BE2C (cell line): ENCODE measurements at regions not wholly inside any gene's neighbourhood (a gene's known extent, or its start where the extent isn't known, plus 50 kb on each side); places are given as distances from the start of the nearest gene placed in this dataset.

ENCODE experiments used
- DNase-seq: peaks from one replicate; pipeline ENCODE4 v3.0.0-alpha.2; 2020
- H3K27me3 ChIP-seq: fragments of 250-450 bp; sonication (Bioruptor Pico); 2 replicates; pipeline ENCODE4 v1.5.1; 2020; ENCODE audit warnings: mild to moderate bottlenecking
- H3K36me3 ChIP-seq: fragments of 250-450 bp; sonication (Bioruptor Pico); 2 replicates; pipeline ENCODE4 v1.5.1; 2020; ENCODE audit warnings: mild to moderate bottlenecking
- H3K4me1 ChIP-seq: fragments of 250-450 bp; sonication (Bioruptor Pico); 2 replicates; pipeline ENCODE4 v1.5.1; 2020
- H3K4me3 ChIP-seq: 2 replicates; pipeline ENCODE4 v1.5.1; 2011; ENCODE audit warnings: low read depth, low read length
- H3K9me3 ChIP-seq: fragments of 250-450 bp; sonication (Bioruptor Pico); 2 replicates; pipeline ENCODE4 v1.5.1; 2020
- TF ChIP-seq, protein P1 (sequence below): IDR thresholded peaks from 2 replicates; pipeline ENCODE4 v1.5.1; 2012; ENCODE audit warnings: mild to moderate bottlenecking, low read depth, low read length

DNA sequence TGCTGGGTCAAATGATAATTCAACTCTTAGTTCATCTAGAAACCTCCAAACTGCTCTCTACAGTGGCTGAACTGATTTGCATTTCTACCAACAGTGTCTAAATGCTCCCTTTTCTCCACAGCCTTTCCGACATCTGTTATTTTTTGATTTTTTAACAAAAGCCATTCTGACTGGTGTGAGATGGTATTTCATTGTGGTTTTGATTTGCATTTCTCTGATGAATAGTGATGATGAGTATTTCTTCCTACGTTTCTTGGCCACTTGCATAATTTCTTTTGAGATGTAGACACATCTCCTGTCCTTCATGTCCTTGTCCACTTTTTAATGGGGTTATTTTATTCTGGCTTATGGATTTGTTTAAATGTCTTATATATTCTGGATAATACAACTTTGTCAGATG is 298.2 kb upstream of the ARSJ start:
- TF ChIP-seq, protein P1, sequence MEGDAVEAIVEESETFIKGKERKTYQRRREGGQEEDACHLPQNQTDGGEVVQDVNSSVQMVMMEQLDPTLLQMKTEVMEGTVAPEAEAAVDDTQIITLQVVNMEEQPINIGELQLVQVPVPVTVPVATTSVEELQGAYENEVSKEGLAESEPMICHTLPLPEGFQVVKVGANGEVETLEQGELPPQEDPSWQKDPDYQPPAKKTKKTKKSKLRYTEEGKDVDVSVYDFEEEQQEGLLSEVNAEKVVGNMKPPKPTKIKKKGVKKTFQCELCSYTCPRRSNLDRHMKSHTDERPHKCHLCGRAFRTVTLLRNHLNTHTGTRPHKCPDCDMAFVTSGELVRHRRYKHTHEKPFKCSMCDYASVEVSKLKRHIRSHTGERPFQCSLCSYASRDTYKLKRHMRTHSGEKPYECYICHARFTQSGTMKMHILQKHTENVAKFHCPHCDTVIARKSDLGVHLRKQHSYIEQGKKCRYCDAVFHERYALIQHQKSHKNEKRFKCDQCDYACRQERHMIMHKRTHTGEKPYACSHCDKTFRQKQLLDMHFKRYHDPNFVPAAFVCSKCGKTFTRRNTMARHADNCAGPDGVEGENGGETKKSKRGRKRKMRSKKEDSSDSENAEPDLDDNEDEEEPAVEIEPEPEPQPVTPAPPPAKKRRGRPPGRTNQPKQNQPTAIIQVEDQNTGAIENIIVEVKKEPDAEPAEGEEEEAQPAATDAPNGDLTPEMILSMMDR = no peak
- no peak for DNase-seq
- no peak overlapping the region for H3K4me3 ChIP-seq
- no peaks in the 10 kb centered on the region for H3K36me3 ChIP-seq
- no peaks in the 10 kb centered on the region for H3K9me3 ChIP-seq
- H3K4me1 ChIP-seq = no peaks in the 10 kb centered on the region
- no peaks in the 10 kb centered on the region for H3K27me3 ChIP-seq

DNA sequence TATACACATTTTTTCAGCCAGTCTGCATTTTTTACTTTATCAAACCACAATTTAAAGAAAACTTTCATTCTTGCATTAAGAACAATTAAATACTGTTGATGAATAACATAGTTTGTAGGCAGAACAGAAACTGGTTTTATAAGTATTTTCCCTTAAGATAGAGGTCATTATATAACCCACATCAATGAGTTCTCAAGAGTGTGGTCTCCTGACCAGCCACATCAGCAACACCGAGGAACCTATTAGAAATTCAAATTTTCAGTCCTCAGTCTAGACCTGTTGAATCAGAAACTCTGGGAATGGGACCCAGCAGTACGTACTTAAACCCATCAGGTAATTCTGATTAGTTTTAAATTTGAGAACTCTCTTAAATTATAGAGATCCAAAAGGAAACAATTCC is 299.6 kb upstream of the ARSJ start:
- Histone ChIP-seq H3K9me3 (no peaks in the 10 kb centered on the region), H3K4me1 (no peaks in the 10 kb centered on the region), H3K36me3 (no peaks in the 10 kb centered on the region), H3K27me3 (no peaks in the 10 kb centered on the region), H3K4me3 (no peak overlapping the region)
- TF ChIP-seq, protein P1 = no peak
- no peak for DNase-seq

- H3K4me1 ChIP-seq = no peaks in the 10 kb centered on the region
- no peaks in the 10 kb centered on the region for H3K9me3 ChIP-seq
- TF ChIP-seq, protein P1 = no peak
- H3K36me3 ChIP-seq = no peaks in the 10 kb centered on the region
- H3K4me3 ChIP-seq = no peak overlapping the region
- DNase-seq = no peak
- no peaks in the 10 kb centered on the region for H3K27me3 ChIP-seq
Observed at GRCh38 chr4:114279711-114280110, 300.3 kb upstream of the ARSJ start.

GRCh38 chr4:114280645-114281044 is 301.2 kb upstream of the ARSJ start:
- TF ChIP-seq, protein P1 = no peak
- DNase-seq = no peak
- Histone ChIP-seq H3K36me3 (no peaks in the 10 kb centered on the region), H3K9me3 (no peaks in the 10 kb centered on the region), H3K4me3 (no peak overlapping the region), H3K4me1 (no peaks in the 10 kb centered on the region), H3K27me3 (no peaks in the 10 kb centered on the region)

- no peaks in the 10 kb centered on the region for H3K36me3 ChIP-seq
- TF ChIP-seq, protein P1 = no peak
- H3K27me3 ChIP-seq = no peaks in the 10 kb centered on the region
- H3K4me3 ChIP-seq = no peak overlapping the region
- no peaks in the 10 kb centered on the region for H3K4me1 ChIP-seq
- no peak for DNase-seq
- H3K9me3 ChIP-seq = no peaks in the 10 kb centered on the region
Observed at GRCh38 chr4:114281164-114281960, 301.9 kb upstream of the ARSJ start.

DNA sequence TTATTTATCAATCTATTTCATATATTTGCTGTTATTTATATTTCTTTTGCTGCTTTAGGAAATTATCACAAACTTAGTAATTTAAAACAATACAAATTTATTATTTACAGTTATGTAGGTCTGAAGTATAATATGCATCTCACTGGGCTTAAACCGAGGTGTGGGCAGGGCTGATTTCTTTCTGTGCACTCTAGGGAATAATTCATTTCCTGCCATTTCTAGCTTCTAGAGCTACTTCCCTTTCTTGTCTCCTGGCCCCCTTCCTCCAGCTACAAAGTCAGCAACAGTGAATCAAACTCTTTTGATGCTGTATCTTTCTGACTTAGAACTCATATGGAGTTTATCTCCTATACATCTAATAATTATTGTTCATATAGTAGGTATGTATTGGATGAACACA is 303.5 kb upstream of the ARSJ start:
- H3K4me3 ChIP-seq = no peak overlapping the region
- H3K4me1 ChIP-seq = no peaks in the 10 kb centered on the region
- H3K36me3 ChIP-seq = no peaks in the 10 kb centered on the region
- DNase-seq = no peak
- H3K27me3 ChIP-seq = no peaks in the 10 kb centered on the region
- no peaks in the 10 kb centered on the region for H3K9me3 ChIP-seq
- TF ChIP-seq, protein P1 = no peak
